SH-SY5Y (cell line): ENCODE measurements at regions not wholly inside any gene's neighbourhood (a gene's known extent, or its start where the extent isn't known, plus 50 kb on each side); places are given as distances from the start of the nearest gene placed in this dataset.

Experiments
- GATA2 ChIP-seq: IDR thresholded peaks from 2 replicates; pipeline ENCODE4 v1.6.1; 2011; ENCODE audit warnings: mild to moderate bottlenecking, low read depth, low read length
- GATA3 ChIP-seq: IDR thresholded peaks from 2 replicates; pipeline ENCODE4 v1.6.1; 2011; ENCODE audit warnings: low read depth, mild to moderate bottlenecking, low read length, moderate library complexity

GRCh38 chr2:16010011-16010410 is 69.7 kb downstream of the MYCN start:
- TF ChIP-seq GATA2 (no peak), GATA3 (no peak)
